Fibroblast of the aortic adventitia (primary cell): ENCODE measurements at regions not wholly inside any gene's neighbourhood (a gene's known extent, or its start where the extent isn't known, plus 50 kb on each side); places are given as distances from the start of the nearest gene placed in this dataset.

Experiments used
- DNase-seq: peaks from one replicate; pipeline ENCODE4 v3.0.0-alpha.2; 2010; ENCODE audit warnings: low read depth
- H3K4me3 ChIP-seq: 2 replicates; pipeline ENCODE4 v1.5.1; 2011; ENCODE audit warnings: low read depth, mild to moderate bottlenecking, control low read depth, low read length, moderate library complexity
- TF ChIP-seq, protein P1 (sequence below): IDR thresholded peaks from 2 replicates; pipeline ENCODE4 v1.5.1; 2011; ENCODE audit warnings: mild to moderate bottlenecking, low read length, control low read depth, inconsistent platforms; ENCODE audit not compliant: insufficient read depth

DNA sequence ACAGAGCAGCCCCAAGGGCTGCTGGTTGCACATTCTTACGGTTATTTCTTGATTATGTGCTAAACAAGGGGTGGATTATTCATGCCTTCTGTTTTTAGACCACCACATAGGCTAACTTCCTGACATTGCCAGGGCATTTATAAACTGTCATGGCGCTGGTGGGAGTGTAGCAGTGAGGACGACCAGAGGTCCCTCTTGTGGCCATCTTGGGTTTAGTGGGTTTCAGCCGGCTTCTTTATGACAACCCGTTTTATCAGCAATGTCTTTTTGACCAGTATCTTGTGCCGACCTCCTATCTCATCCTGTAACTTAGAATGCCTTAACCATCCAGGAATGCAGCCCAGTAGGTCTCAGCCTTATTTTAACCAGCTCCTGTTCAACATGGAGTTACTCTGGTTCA is 212.4 kb upstream of the GRID2 start:
- DNase-seq = no peak
- TF ChIP-seq, protein P1, sequence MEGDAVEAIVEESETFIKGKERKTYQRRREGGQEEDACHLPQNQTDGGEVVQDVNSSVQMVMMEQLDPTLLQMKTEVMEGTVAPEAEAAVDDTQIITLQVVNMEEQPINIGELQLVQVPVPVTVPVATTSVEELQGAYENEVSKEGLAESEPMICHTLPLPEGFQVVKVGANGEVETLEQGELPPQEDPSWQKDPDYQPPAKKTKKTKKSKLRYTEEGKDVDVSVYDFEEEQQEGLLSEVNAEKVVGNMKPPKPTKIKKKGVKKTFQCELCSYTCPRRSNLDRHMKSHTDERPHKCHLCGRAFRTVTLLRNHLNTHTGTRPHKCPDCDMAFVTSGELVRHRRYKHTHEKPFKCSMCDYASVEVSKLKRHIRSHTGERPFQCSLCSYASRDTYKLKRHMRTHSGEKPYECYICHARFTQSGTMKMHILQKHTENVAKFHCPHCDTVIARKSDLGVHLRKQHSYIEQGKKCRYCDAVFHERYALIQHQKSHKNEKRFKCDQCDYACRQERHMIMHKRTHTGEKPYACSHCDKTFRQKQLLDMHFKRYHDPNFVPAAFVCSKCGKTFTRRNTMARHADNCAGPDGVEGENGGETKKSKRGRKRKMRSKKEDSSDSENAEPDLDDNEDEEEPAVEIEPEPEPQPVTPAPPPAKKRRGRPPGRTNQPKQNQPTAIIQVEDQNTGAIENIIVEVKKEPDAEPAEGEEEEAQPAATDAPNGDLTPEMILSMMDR = peak; percentile 5
- no peak overlapping the region for H3K4me3 ChIP-seq

DNA sequence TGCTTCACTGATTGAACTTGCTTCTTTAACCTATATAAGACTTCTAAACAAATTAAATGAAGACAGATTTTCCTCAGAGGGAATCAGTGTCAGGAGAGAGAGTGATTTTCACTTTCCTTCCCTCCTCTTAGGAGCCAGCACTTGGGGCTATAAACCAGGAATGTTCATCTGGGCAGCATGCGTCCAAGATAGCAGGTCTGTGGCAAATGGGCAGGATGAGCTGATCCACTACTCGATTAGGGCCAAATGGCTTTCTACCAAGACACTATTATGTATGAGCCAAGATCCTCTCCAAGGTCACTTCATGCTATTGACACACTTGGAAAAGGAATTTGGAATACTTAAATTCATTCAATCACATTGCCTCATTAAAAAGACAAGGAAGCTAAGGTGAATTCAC is 203.9 kb upstream of the GRID2 start:
- no peak for DNase-seq
- no peak overlapping the region for H3K4me3 ChIP-seq
- TF ChIP-seq, protein P1 = no peak

DNA sequence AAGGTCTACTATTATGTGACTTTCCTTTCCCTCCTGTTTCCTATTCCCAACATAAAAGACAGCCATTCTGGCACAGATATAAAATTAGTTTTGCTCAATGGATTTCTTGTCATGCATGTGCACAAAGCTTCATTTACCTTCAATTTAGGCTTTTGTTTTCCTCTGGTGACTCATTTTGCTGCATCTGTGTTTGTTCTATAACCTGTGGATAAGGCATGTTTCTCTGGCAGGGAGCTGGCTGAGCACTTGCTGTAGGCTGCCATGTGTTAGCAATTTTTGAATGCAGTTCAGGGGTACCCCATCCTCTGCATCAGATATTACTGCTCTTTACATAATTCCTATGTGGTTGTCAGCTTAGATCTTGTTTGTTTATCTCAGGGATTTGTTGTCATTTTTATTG is 202.8 kb upstream of the GRID2 start:
- TF ChIP-seq, protein P1 = no peak
- H3K4me3 ChIP-seq = no peak overlapping the region
- DNase-seq = no peak

DNA sequence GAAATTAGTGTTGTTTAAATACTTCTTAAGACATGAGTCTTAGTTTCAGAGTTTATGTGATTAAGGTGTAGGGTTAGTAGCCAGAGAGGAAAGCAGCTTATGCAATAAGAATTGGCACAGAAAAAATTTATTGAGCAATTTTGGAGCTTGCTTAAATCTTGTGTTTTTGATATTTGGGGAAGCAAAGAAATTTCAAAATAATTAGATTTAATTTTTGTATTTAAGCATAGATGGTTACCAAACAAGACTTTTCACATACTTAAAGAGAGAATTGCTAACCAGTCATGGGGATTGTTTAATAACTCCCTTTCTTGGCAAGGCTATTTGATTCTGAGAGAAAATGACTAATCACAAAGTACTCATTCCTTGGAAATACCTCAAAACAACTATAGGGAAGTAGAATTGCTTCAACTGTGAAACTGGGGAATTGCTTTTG is 202.0 kb upstream of the GRID2 start:
- TF ChIP-seq, protein P1 = no peak
- H3K4me3 ChIP-seq = no peak overlapping the region
- DNase-seq = peak; percentile 70

DNA sequence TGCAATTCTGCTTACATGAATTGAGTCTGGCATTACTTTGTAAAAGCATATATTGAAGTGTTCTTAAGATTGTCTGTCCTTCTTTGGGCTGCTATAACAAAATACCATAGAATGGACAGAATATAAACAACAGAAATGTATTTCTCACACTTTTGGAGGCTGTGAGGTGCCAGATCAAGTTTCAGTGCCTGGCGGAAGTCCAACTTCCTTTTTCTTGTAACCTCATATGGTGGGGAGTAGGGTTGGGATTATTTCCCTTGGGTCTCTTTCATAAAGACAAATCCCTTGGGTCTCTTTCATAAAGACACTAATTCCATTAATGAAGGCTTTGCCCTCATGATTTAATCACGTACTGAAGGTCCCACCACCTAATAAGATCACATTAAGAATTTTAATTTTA is 199.3 kb upstream of the GRID2 start:
- TF ChIP-seq, protein P1 = no peak
- no peak for DNase-seq
- no peak overlapping the region for H3K4me3 ChIP-seq

DNA sequence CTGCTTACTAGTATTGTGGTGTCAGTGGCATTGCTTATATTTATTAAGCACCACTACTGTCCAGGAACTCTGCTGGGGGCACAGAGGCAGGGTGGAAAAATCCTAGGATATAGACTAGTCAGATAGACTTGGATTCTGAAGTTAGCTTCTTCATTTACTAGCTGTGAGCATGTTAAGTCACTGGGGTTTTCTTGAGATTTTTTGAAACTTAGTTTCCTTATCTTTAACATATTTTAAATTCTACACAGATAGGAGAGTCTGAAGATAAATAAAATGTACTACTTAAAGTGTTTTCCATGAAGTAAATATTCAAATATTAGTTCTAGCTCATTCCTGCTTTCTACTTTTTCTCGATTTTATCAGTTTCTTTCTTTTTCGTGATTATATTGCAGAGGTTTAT is 196.9 kb upstream of the GRID2 start:
- TF ChIP-seq, protein P1 = no peak
- peak; percentile 4 for DNase-seq
- H3K4me3 ChIP-seq = no peak overlapping the region

DNA sequence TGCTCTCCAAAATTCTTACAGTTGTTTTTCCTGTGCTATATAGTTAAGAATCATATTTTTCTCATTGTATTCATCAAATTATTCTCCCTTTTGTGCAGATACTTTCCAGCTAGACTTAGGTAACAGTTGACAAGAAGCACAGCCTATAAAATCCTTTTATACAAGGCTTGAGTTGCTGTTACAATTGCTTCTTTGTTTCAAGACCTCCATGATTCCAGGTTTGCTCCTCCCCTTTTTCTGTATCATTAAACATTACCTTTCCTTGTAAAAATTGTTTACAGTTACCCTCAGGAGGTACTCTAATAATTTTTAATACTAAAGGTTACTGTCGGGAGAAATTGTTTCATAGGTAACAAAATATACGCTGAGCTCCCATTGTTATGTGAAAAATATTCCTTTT is 192.3 kb upstream of the GRID2 start:
- no peak overlapping the region for H3K4me3 ChIP-seq
- DNase-seq = no peak
- TF ChIP-seq, protein P1 = no peak
